Colon (tissue), 2 donors: ENCODE measurements at regions not wholly inside any gene's neighbourhood (a gene's known extent, or its start where the extent isn't known, plus 50 kb on each side); places are given as distances from the start of the nearest gene placed in this dataset.

Source experiments
- FAIRE-seq: peaks from 2 replicates; lab custom pipeline; 2012; peaks lifted over from hg19 to GRCh38; lab: Jason Lieb, UNC
- donor health status: control.
- donor health status: control.

DNA sequence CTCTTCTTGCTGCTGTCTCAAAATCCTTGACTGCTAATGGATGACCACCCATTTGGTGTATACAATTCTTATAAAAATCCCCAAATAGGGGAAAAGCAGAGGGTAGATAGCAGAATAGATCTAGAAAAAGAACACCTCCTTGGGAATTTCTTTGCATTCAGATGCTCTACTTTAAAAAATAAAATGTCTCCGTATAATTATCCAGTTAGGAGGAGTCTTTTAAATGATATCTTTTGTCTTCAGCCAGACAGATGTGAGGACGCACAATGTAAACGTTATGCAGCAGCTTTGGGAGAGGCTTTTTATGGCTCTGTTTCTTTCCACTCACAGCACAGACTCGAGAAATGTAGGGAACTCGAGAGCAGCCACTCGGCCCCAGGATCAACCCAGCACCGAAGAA is 300.2 kb downstream of the IRF8 start:
- FAIRE-seq: no peak

DNA sequence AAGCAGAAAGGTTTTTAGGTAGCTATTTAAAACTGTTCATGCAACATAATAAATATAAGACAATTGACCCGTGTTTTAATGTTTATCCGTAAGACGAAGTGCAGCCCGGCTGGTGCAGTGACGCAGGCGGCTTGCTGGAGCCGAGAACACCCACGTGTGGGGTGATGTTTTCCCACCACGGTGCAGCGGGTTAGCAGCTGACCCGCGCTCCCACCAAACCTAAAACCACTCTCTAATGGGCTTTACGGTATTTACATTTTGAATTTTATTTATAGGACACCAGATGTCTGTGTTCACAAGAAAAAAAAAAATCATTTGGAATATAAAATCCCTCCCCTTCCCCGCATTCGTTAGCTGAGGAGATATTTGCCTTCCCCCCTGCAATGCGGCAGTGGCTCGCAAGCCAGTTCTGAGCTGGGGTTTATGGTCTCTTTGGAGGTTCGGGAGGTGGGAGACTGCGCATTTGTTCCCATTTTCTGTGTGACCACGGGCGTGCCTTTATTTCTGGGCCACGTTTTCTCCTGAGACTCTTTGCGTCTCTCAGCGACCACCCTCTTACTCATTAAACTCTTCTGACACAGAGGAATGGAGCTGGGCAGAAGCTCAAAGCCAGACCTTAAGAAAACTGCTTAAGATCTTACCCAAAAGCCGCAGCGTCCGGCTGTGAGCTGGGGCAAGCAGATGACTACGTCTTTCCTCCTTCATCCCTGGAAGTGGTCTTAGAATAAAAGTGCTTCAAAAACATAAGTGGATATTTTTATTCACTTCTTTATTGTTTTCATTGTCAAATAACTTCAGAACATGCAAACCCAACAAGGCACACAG is 301.1 kb downstream of the IRF8 start:
- no peak for FAIRE-seq

DNA sequence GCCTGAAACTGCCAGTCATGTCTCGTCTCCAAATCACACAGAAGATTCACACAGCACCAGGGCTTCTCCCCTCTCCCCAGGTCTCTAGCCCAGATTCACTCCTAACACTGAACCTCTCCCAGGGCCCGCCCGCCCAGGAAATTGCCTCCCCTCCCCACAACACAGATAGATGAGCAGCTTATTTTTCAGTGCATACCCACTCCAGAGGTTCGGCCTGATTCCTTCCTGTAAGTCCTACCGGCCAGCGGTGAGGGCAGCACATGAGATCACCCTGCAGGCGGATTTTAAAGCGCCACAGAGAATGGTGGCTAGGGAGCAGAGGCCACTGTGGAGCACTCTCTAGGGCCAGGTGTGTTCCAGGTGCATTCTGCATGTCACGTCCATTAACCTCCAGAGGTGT is 301.8 kb downstream of the IRF8 start:
- no peak for FAIRE-seq

DNA sequence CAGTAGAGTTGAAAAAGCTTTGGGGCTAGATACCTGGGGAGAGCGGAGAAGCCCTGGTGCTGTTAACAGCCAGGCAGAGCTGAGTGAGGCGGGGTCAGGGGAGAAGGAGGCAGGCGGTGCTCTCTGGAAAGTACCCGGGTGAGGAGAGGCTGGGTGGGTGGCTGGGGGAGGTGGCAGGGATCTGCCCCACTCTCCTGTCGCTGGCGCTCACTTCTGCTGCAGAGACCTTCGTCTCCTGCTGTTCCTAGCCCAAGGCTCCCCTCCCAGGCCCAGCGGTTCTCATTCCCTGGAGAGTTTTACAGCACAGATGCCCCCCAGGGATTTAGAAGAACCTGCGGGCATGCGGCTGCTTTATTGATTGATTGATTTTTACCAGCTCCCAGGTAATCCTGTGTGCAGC is 302.8 kb downstream of the IRF8 start:
- no peak for FAIRE-seq

DNA sequence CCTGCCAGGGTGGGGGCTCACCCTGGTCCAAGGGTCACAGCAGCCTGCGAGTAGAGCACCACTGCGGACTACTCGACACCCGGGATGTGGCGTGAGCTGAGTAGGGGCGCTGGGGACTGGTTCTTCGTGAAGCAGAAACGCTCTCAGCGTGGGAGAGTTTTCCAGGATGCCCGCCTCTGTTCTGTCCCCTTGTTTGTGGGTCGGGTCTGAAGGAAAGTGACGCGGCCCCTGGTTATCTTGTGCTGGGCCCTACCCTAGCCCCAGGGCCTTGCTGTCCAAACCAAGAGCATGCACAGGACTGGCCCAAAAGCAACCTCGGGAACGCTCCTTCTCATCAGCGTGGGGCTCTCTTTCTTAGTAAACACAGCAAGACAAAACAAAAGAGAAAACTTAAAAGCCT is 303.3 kb downstream of the IRF8 start:
- no peak for FAIRE-seq

DNA sequence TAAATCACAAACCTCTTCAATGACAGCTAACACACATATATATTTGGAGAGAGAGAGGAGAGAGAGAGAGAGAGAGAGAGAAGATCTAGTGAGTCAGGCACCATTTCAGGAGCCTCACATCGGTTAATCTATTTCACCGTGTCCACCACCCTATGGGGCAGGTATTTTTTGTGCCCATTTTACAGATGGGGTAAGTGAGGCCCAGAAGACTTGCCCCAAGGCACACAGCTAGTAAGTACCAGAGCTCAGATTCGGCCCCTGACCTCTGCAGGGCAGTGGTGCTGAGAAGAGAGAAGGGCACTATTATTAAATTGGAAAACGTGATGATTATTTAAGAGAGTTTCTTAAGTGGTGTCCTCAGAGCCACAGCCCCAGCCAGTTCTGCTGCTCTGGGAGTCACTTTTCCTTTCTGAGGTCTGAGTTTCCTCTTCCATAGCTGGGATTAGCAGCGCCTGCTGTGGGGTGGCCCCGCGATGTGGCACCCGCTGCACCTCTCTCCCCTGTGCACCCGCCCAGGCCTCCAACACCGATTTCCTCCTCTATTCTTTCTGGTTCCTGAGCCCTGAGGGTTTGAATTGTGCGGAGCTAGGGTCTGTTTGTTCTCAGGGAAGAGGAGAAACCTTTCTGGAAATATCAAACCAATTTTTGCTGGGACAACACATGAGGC is 303.9 kb downstream of the IRF8 start:
- no peak for FAIRE-seq

DNA sequence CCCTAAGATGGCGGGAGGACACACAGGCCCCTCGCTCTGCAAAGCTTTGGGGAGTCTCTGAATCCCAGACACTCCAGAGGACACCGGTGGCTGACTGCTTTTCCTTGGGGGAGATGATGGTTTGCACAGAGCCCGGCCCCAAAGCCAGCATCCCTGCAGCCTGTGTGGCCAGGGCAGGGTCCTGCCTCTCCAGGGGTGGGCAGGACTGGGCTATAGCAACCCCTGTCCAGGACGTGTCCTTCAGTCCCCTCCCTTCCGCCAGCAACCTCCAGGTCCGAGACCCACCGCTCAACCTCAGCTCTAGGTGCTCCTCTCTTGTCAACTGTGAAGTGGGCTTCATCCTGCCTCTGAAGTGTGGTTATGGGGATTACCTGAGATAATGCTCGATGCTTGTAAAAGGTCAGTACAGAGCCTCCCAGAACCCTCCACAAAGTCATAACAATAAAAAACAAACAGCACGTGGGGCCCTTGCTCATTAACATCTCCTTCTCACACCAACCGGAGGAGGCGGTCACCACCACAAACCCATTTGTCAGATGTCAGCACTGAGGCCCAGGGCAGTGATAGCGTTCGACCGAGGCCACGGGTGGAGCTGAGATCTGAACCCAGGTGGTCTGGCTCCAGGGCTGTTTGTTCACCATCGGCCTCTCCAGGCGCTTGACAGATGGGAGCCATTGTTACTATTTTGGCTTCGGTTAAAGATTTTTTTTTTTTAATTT is 304.8 kb downstream of the IRF8 start:
- FAIRE-seq: no peak

DNA sequence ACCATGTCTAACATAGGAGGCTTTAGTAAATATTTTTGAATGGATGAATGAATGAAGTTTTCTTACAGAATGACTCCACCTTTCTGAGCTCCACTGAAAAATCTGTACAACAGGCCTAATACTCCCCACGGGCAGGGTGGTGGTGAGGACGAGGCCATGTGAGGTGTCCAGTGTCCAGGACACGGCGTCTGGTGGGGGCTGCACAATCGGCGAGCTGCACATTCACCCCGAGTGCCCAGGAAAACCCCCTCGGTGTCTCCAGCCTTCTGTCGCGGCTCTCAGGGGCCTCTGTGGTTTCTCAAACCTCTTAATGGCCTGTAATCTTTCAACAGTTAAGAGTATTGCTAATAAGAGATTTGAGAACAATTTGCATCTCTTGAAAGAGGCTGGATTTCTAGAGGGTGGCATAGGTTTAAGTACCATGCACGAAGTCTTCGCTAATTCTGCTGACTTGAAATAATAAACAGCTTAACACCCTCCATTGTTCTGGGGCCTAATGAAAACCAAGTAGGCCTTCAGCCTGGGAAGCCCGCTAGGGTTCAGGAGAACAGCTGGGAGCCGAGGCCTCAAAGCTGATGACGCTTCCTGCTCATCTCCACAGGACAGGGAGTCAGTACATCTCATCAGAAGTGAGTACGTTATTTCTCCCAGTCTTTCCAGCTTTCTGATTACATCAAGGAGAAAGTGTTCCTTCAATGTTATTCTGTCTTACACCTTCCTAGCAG is 304.6 kb upstream of the FOXF1 start:
- no peak for FAIRE-seq

DNA sequence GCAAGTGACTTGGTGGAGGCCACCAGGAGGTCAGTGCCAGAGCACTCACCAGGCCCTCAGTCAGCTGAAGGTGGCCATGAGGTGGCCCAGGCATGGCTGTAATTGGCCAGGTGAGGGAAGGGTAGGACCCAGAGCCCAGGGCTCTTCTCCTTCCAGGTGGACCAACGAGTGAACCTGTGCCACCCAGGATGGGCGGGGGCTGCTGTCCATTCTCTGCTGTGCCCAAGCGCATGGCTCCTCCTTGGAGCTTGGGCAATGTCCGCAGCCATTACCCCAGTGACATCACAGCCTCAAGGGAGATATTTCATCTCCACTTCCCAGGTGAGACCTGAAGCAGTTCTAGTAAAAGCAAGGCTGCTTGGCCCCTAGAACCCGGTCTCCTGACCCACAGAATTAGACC is 303.0 kb upstream of the FOXF1 start:
- no peak for FAIRE-seq

DNA sequence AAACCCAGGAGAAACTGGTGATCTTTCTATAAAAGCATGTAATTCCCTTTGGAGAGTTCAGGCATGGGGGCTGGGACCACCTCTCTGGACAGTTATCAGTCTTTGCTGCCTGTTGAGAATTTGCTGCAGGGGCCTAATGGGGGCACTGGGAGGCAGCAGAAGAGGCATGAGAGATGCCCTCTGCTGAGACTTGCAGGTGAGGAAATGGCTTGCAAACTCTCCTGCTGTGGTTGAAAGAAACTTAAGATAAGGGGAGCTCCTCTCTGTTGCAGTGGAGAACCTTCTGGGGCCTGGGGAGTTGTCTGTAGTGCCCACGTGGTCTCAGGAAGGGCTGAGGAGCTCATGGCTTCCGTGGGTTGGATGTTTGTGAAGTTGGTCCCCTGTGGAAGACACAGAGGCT is 301.1 kb upstream of the FOXF1 start:
- FAIRE-seq: no peak

DNA sequence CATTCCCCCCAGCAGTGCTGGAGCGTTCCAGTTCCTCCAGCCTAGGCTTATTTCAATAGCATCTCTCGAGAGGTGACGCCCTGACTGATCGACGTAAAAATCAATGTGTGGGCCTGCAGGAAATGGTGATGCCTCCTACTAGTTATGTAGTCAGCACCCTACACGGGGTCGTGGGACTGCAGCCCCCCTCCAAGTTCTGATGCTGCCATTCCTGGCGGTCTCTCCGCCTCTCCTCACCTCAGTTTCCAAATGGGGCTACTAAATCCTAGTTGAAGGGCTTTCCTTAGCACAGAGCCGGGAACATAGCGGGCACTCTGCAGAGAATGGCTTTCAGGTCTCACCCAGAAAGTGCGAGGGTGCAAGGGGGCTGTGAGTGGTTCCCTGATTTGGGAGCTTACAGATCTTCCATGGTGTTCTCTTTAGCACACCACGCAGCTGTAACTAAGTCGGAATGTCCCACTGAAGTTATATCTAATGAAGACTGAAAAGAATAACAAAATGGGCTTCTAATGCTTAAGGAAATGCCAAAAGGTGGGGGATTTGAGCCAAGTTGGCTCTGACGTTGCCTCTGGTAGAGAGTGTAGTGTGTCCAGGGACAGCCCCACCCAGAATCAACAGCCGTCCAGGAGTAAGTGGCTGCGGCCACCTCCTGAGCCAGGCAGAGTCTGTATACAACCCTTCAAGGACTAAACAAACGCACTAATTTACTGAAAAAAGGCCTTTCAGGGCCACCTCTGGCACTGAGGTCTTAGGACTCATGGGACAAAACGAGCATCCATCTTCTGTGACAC is 299.7 kb upstream of the FOXF1 start:
- FAIRE-seq: no peak

DNA sequence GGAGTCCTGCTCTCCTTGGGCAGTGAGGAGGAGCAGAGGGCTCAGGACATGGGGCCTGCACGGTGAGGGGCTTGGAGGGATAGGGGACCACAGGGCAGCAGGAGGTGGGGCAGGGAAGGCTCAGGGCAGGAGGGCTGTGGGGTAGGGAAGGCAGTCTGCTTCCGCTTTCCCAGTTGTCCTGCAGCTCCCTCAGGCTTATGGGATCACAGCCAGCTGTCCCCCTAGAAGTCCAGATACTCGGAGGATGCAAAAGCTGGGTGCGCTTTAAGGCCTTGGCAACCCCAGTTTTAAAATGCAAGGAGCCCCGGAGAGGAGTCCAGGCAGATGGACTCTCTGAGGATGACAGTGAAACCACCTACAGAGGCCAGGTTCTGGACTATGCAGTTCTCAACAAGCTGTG is 299.1 kb upstream of the FOXF1 start:
- no peak for FAIRE-seq

DNA sequence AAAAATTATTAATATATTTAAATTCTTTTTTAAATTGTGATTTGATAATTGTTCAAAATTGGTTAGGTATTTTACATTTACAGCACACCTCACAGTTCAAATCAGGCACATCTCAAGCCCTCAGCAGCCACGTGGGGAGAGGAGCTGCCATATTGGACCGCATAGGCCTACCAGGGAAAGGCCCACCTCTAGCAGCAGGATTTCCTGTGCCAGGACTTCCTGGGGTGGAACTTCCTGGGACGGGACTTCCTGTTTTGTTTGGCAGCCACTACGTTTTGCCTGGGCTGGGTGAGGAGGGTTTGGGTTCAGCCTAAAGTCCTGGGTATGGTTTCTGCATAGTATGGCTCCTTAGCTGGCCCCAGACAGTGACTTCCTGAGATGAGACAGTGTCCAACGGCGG is 298.5 kb upstream of the FOXF1 start:
- FAIRE-seq: no peak

DNA sequence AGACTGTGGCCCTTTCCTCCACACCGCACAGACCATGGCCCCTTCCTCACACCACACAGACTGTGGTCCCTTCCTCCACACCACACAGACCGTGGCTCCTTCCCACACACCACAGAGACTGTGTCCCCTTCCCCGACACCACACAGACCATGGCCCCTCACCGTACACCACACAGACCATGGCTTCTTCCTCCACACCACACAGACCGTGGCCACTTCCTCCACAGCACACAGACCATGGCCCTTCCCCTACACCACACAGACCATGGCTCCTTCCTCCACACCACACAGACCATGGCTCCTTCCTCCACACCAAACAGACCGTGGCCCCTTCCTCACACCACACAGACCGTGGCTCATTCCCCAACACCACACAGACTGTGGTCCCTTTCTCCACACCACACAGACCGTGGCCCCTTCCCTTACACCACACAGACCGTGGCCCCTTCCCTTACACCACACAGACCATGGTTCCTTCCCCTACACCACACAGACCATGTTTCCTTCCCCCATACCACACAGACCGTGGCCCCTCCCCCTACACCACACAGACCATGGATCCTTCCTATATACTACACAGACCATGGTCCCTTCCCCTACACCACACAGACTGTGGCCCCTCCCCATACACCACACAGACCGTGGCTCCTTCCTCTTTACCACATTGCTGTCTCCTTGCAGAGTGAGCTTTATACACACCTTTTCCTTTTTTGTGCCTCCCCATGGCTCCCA is 297.5 kb upstream of the FOXF1 start:
- no peak for FAIRE-seq

DNA sequence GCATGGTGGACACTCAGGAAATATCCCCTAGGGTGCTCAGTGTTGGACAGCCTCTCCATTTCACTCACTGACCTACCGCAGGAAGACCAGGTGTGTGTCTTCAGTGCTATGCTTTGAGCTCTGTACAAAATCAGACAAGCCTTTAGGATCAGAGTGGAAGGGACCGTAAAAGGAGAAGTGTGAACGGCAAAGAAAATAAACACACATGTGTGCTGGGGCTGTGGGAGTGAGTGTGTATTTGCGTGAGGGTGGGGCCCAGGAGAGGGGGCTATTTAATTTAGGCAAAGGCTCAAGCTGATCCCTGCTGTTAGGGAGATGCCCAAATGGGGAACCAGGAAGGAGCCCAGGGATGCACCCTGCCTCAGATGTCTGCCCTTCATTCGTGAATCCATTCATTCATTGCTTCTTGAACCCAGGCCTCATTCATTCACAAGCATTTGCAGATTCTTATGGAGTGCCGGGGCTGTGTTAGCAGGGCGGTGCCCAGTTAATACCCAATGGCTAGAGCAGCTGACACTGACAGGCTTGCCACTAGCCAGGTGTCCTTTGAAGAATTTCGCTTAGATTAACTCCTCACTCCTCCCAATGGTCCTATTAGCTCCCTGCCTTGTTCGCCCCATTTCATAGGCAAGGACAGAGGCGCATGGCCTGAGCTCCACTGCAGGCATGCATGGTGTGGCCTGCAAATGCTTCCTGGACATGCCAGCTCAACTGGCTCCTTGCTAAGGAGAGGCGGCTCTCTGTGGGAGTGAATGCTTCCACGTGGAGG is 296.7 kb upstream of the FOXF1 start:
- FAIRE-seq: no peak

DNA sequence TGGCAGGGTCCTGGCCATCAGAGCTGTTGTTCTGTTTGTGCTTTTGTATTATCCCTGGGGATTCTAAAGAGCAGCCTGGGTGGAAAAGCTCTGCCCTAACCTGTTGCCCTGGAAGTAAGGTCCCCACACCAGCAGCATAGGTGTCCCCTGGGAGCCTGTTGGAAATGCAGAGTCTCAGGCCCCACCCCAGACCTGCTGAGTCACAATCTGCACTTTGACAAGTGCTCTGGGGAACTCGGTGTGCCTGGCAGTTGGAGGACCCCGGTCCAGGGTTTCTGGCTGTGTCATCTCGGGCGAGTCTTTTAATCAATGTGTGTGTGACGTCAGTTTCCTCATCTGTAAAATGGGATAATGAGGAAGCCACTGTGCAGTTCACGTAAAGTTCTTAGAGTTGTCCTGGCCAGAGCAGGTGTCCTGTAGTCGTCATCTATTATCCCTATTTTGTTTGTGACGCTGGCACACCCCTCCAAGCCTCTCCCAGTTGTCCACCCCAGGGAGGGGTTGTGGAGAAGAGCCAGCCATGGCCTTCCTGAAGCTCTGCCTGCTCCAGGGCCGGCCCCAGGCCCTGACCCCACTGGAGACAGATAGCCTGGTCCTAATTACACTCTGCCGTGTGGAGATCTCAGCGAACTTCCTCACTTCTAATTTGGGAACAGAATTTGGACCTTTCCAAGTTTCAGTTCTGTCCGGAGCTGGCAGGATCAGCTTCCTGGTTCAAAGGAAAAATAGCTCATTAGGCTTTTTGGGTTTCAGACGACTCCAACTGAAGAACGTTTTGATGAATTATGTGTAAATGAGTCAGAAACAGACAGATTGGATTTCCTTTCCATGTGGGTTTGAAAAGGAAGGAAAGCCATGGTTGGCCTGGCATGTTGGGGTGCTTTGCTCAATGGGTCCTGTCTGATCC is 295.7 kb upstream of the FOXF1 start:
- FAIRE-seq: no peak

DNA sequence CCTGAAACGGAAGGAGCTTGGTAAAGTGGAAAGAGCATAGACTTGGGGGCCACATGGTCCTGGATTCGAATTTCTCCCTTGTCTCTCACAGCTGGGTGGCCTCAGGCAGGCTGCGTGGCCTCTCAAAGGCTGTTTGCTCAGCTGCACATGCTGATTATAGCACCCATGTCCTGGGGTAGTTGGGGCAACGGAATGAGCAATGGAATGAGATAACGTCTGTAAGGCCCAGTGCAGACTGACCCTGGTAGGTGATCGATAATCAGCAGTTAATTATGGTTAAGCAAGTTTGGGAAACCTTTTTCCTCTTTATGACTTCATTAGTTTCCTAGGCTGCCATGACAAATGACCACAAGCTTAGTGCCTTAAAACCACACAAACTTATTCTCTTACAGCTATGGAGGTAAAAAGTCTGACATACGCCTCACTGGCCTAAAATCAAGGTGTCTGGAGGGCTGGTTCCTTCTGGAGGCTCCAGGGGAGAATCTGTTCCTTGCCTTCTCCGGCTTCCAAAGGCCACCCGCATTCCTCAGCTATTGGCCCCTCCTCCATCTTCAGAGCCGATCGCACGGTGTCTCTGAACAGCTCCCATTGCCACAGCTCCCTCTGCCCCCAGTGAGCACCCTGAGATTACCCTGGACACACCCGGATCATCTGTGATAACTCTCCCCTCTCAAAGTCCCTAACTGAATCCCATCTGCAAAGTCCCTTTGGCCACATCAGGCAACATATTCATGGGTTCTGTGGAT is 294.9 kb upstream of the FOXF1 start:
- no peak for FAIRE-seq

DNA sequence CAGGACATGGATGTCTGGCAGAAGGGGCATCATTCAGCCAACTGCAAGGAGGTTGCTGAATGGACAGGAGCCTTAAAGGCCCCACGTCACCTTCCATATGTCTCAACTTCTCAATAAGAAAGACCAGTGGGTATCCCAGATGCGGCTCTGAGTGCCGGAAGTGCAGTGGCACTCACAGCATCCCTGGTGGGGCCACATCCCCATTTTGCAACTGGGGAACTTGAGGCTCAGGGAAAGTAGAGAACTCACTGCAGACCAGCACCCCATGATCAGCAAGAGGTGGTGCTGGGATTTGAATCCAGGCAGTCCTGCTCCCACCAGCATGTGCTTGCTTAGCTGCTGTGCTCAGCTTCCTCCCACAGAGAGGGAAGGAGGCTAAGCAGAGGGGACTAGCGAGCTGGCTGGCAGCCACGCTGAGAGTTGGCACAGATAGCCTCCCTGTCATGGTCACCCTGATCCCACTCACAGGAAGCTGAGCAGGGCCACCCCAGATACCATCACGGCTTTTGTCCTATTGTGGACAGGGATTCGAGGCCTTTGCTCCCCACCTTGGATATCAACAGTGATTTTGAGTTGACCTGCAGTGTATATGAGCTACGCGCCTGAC is 294.2 kb upstream of the FOXF1 start:
- FAIRE-seq: no peak
